CD4-positive, alpha-beta T cell treated with Interleukin-6 at 100 ng/mL for 8 hours (primary cell): ENCODE measurements at regions not wholly inside any gene's neighbourhood (a gene's known extent, or its start where the extent isn't known, plus 50 kb on each side); places are given as distances from the start of the nearest gene placed in this dataset.

ENCODE experiments used
- DNase-seq: peaks from one replicate; pipeline ENCODE4 v3.0.0-alpha.2; 2020; ENCODE audit warnings: mixed read lengths, low spot score

DNA sequence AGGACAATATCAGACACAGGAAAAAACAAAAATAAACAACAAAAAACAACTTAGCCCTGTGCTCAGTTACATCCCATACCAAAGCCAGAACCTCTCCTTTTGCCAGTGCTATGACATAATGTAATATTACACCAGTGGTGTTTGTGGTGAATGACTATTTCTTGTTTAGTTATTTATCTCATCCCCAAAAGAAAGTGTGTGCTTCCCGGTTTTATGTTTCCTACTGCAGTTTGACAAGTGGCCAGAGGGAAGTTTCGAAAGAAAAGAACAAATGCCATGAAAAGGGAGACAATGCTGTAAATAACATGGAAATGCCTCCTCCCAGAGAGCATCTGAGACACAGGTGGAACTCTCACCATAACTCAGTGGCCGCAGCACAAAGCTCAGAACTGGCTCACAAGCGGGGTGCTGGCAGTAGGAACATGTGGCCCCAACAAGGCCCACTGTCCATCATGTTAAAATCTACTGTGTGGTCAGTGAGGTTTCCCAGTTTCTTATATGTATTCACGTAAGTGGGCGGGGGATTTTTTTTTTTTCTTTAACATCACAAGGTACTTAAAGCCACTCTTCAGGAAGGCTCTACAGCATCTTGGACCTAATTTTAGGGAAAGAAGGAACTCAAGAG, 158.2 kb downstream of the BARHL2 start:
- no peak for DNase-seq

DNA sequence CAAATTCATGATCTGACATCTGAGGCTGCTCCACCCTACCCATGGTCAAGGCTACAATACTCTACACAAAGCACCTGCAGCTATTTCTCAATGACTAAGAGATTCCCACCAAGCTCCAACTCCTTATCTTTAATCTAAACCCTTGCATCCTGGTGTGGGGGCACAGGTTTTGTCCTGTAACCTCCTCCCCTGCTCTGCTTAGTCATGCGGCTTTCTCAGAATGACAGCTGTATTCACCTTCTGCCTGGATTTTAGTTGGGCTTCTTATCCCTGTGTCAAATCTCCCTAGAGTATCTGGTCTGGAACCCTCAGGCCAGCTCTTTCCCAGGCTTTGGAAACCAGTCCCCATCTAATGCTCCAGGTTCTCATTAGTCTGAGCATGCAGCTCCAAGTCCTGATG, 159.0 kb downstream of the BARHL2 start:
- DNase-seq = no peak

DNA sequence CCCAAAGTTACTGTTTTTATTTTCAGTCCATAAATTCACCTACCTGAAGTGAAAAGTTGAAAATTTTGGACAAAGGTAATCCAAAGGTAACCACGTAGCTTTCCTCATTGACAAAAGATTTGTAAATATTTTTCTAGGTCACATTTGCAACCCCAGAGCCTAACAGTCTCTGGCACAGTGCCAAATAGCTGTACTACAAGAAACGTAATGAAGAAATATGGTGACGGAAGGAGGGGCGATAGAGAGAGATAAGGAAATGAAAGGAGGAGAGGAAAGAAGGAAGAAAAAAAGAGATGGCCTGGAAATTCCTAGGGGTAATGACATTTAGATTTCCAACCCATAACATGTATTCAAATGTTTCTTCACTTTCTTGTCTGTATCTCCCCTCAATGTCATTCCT, 159.4 kb downstream of the BARHL2 start:
- DNase-seq = no peak

DNA sequence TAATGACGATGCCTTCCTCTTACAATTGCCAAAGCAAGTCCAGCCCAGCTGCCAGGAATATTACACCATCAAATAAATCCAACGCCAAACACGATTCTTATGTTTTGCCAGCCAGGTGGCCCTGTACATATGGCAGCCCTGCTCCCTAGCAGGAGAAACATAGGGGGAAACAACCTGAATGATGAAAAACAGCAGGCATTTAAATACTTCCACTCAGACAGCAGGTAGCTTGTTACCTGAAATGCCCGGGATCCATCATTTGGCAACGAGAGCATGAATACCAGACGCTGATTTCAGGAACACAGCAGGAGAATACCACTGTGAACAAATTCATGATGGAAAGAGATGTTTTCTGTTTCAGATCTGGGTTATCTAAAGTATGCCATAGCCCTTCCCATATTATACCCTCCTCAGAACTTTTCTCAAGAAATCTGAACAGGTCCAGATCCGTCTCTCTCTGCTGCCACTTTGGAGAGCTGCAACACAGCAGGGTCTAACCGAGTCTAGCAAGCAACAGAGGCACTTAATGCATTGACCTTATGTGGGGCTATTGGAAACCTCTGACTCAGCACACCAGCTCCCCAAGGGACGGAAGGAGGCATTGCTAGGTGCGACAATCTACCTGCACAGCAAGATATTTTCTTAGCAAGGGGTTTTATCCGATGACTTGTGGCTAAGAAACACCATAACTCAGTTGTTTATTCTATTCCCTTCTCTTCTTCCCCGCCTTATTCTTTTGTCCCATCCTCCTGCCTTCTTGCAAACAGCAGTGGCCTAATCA, 166.3 kb downstream of the BARHL2 start:
- no peak for DNase-seq

DNA sequence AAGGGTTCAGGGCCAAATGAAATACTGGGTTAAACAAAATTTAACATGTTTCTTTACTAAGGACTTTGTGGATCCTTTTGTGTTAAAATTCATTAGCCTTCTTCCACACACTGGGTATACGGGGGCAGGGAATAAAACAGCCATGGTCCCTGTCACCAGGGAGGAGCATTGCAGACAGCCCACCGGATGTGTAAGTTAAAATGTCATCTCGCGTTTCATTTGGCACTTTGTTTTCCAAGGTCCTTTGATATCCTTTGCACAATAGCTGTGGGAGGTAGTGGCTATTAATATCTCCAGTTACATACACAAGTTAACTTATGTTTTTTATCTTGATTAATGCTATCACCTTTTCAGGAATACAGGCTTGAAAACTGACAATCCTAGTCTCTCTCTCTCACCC, 172.7 kb downstream of the BARHL2 start:
- no peak for DNase-seq

DNA sequence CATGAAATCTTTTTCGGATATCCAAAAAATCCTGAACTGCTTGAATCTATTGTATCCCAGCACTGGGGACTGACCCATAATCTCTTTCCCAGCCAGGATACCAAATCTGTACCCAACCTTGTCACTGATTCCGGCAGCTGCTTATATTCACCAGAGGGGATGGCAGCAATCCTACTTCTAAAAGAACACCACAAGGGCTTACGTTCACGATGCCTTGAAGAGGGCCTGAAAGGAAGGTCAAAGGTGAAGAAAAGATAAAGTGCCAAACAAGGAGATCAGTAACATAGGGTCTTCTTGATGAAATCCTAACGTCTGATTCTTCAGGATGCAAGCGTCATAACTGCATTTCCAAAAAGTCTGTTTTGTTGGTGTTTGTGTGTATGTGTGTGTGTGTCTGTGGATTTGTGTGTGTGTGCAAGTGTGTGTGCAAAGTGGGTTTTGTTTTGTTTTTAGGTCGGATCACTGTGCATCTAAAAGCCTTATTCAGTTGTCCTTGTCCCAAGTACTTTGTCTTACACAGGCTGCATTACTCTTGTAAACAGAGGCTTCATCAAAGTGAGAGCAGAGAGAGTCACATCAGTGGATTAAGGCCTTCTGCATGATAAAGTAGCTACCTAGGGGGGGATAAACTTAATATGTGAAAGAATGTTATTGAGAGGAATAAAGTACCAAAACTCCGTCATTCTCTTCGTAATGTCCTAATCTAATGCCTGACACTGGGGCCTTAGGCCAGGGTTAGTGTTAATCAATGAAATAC, 179.3 kb downstream of the BARHL2 start:
- DNase-seq = no peak

DNA sequence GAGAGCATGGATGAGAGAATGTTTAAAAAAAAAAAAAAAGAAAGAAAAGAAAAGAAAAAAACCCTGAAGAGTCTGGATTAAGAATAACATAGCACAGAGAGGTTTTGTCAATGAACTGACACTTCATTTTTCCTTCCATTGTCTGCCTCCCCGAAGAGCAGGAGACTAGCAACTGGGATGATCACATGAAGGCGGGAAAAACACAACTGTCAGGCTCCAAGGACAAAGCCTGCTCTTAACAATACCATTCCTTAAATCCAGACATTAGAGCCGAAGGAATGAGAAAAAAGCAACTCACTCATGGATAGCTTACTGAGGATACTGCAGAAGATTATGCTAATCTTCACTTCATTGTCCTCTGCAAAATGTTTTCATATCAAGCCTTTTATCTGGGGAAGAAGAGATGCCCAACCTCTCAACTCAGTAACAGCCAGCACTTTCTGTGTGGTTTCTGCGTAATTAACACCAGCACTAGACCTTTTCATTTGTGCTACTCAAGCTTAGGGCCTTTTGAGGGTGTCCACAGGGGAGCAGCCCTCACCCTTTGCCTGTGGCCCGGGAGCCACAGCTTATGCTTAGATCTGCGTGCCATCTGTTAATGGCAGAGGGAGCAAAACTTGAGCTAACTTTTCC, 182.3 kb downstream of the BARHL2 start:
- DNase-seq = no peak

DNA sequence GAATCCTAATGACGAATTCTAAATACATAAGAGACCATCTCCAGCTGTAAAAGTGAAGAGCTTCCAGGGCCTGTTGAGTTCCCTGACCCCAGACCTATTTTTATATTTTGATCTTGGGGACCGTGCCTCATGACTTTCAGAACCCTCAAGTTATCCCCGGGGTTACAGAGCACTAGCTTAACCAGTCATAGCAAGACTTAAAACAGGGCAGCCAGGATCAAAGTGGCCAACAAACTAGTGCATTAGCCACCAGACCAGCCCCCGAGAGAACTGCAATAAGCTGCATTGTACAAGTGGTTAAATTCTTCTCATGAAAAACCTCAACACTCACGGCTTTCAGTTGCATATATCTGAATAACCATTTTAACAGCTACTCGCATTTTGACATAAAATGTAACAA, 183.0 kb downstream of the BARHL2 start:
- DNase-seq = no peak

DNA sequence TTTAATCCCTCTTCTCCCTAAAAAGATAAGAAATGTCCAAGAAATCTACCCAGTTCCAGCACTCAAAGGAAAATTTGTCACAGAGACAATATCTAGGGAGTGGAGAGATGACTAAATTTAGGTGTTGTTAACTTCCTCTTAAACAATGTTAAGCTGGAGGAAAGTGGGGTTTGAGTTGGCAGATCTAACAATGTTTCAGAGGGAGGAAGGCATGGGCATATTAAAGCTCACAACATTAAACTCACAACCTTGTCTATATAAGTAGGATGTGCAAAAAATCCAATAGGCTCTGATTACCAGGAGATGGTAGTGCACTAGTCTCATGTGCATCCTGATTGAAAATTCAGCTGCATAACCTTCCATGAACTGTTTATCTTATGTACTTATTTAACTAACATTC, 190.1 kb downstream of the BARHL2 start:
- no peak for DNase-seq

DNA sequence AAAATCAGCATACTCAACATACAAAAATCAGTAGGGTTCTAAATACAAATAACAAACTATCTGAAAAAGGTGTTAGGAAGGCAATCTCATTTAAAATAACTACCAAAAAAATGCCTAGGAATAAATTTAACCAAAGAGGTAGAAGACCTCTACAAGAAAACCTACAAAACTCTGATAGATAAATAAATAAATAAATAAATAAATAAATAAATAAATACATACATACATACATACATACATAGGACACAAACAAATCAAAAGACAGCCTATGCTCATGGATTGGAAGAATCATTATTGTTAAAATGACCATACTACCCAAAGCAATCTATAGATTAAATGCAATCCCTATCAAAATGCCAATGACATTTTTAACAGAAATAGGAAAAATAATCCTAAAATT, 194.7 kb downstream of the BARHL2 start:
- no peak for DNase-seq

DNA sequence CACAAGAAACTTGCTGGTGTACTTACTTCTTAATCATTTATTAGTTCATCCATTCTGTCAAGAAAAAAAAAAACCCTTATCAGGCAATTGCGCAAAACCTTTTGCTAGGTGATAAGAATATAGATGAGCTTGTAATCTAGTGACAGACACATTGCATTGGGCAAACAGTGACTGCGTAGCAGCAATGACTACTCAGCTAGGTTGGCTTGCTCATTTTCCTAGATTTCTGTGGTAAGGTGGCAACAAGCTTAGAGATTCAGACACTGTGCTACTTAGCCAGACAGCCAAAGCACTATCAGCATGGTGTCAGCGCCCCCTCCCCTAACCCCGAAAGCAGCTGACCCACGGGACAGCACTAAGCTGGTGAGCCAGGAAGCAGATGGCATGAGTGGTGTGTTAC, 203.1 kb downstream of the BARHL2 start:
- DNase-seq = no peak

DNA sequence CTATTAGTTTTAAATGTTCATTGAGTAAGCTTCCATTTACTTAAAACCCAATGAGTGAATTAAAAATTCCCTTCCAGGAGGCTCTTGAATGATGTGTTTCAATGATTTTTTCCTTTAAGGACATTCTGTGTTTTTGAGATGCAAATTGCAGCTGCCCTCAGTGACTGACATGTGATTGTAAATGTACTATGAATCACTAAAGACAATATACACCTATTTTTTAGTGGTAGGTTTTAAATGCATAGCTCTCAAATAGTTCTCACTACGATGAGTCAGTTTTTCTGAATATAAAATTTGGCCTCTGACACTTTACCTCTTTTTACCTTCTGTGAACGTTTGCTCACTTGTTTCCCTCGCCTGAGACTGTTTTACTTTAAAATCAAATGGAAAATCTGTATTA, 204.7 kb downstream of the BARHL2 start:
- DNase-seq = no peak

DNA sequence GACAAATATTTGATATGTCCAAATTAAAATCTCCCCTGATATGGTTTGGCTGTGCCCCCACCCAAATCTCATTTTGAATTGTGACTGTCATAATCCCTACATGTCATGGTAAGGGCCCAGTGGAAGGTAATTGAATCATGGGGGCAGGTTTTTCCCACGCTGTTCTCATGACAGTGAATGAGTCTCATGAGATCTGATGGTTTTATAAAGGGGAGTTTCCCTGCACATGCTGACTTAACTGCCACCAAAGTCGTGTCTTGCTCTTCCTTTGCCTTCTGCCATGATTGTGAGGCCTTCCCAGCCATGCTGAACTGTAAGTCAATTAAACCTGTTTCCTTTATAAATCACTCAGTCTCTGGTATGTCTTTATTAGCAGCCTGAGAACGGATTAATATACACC, 207.0 kb downstream of the BARHL2 start:
- no peak for DNase-seq

DNA sequence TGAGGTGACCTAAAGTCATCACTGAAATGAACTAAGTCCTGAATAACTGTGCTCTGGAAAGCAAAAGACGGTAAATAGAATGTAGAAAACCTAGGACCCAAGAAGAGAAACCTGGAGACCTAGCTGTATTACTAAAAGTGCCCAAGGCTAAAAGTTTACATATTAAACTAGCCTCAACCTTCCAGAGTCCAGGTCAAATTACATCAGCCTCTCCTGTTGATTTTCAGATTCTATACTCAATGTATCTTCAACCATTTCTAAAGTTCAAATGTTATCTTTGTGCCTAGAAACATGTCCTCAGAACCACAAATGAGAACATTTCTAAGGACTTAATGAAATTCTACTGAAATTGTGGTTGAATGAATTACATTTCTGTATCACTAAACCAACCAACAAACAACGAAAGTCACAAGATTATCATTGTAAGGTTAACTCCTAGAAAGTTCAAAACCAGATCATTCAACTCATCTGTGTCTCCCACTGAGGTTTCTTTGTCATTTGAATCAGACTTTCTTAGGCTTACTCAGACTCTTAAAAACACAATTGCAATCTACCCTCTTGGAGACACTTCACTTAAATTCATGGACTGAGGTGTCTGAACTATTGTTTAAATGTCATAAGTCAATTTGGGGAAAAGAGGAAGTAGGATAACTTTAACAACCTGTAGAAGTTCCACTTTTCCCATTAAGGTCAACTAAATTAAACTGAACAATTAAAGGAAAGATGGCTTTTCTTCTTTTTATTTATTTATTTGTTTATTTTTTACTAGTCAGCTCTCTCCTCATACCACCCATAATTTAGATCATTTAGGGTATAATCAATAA, 207.7 kb downstream of the BARHL2 start:
- no peak for DNase-seq

DNA sequence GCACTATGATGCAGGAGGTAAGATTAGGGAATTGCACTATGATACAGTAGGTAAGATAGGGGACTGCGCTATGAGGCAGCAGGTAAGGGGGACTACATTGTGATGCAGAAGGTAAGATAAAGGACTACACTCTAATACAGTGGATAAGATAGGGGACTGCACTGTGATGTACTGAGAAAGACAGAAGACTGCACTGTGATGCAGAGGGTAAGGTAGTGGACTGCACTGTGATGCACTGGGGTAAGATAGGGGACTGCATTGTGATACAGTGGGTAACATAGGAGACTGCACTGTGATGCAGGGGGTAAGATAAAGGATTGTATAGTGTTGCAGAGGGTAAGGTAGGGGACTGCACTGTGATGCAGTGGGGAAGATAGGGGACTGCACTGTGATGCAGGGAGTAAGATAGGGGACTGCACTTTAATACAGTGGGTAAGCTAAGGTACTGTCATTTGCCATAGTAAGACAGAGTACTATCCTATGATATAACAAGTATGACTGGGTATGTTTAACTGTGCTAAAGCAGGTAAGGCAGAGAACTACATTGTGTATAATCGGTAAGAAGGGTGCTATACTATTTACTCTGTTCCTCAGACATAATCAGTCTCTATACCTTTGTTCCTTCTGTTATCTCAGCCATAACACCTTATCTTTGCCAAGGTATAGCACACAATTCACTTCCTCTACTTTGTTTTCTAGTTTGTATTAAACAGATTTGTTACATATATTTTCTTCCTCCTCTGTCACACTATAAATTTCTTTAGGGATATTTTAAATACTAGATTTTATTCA, 208.5 kb downstream of the BARHL2 start:
- DNase-seq = no peak

DNA sequence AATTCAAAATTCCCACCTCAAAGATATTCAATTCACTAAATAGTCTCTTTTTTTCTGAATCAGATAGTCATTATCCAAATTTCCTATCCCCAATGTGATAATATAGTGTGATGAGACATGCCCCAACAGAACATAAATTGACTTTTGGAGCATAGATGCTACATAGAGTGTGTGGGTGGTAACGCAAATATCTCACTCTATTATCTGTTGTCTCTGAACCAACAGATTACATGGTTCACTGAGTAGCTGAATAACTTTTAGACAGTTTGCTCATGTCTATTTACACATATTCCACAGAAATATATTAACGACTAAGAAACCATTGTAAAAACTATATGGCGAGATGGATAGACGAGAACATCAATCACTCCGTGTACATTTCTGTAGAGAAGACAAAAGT, 209.9 kb downstream of the BARHL2 start:
- DNase-seq = no peak

DNA sequence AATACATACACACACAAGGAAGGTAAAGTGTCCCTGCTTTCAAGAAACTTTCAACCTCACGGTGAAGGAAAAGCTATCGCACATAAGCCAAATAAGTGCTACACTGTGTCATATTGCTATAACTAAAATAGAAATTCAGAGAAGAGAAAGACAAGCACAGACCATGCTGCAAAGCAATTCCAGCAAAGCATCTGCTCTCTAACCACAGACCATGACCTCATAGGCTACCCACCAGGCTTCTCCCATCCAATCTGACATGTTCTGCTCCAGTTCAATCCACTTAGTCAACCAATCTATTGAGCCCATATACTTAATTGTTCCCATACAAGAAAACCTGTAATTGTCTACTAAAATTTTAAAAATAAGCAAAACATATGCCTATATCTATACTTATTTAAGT, 211.3 kb downstream of the BARHL2 start:
- no peak for DNase-seq

DNA sequence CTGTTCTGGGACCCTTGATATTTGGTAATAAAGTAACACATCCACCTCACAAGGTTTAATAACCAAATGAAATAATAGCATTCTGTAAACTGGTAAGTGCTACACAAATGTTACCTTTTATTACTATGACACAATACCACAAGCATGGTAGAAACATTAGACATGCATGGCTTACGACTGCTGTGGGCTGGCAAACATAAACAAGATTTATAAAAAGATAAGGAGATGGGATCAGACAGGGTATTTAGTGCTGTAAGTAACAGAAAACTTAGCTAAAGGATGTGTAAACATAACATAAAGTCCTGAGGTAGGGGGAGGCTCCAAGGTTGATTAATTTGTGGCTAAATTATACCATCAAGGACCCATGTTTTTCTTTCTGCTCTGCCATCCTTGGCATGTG, 212.6 kb downstream of the BARHL2 start:
- DNase-seq = no peak

DNA sequence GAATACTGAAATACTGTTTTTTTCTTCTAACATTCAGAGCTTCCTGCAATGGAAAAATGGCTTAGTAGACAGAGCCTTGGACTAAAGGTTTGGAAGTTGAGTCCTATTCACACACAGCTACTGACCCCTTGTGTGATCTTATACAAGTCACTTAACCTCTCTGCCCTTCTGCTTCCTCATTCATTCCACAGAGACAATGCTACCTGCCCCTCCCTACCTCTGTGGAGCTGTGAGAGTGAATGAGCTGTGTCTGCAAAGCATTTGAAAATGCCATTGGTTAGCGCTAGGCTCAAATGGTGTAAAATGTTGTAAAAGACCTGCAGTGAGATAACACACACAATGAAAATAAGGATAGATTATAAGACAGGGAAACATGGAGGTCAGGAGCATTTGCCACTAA, 214.4 kb downstream of the BARHL2 start:
- no peak for DNase-seq

DNA sequence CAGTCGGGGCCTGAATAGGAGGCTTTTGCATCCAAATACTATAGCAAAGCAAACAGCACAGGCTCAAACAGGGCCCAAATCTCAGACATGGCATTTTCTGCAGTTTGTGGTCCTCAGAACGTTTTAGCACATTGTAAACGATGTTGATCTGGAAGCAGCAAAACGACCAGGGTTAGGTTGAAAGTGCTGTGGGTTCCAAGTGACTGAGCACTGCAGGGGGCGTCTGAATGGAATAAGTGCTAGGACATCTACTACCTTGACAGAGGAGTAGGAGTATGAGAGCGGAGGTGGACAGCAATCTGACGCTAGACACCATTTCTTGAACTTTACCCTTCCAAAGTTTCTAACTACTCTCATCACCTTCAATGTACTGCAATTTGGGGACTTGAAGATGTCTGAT, 214.9 kb downstream of the BARHL2 start:
- DNase-seq = no peak

DNA sequence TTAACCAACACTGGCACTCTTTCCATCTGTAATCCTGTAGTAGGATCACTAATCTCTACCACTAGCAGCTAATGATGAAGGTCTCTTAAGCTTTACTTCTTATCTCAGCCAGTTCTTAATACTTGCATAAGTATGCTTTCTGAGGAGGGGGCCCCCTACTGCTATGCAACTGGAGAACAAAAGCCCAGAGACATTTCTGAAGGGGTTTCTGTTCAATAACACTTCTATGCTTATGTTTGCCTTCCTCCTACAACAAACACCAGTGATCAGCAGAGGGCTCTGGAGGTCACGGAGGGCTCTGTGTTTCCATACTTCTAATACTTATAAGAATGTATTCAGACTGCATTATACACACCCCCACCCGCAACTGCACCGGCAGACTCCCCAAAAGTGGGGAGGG, 215.8 kb downstream of the BARHL2 start:
- no peak for DNase-seq
